GM12878 (cell line): ENCODE measurements at regions not wholly inside any gene's neighbourhood (a gene's known extent, or its start where the extent isn't known, plus 50 kb on each side); places are given as distances from the start of the nearest gene placed in this dataset.

ENCODE experiments used
- ATAC-seq: fragments of 200-7000 bp; cut with Tn5 transposase; 3 replicates; pipeline ENCODE4 v1.9.1; 2020; ENCODE audit warnings: mild to moderate bottlenecking, moderate library complexity
- BruUV-seq: library from RNA; stranded (reverse); fragments of 400-500 nt; replicated peaks from 2 replicates; lab custom pipeline; 2021; lab: Mats Ljungman, UMichigan
- CTCF ChIA-PET: fragments of 300-600 bp; sonication (Branson Sonifier 250); formaldehyde crosslinking; extraction: SDS; loops from one replicate; lab custom pipeline; 2021; ENCODE audit warnings: inconsistent platforms; lab: Yijun Ruan, JAX
- POLR2A ChIA-PET: fragments of 350-600 bp; formaldehyde crosslinking; extraction: SDS; loops from one replicate; lab custom pipeline; 2021; ENCODE audit warnings: inconsistent platforms; lab: Charles Lee
- RAD21 ChIA-PET: fragments of 300-600 bp; sonication (Branson Sonifier 250); formaldehyde crosslinking; loops from one replicate; lab custom pipeline; 2023; ENCODE audit warnings: antibody characterized with exemption; ENCODE audit not compliant: unreplicated experiment; lab: Charles Lee
- SMC1A ChIA-PET: fragments of 300-600 bp; sonication (Branson Sonifier 250); formaldehyde crosslinking; loops from one replicate; lab custom pipeline; 2023; ENCODE audit not compliant: unreplicated experiment, uncharacterized antibody; lab: Charles Lee
- DNase-seq: peaks from one replicate; pipeline ENCODE4 v3.0.0-alpha.2; 2011; ENCODE audit warnings: low read depth, low spot score
- FAIRE-seq: peaks from 3 replicates; lab custom pipeline; 2011; peaks lifted over from hg19 to GRCh38; lab: Jason Lieb, UNC
- H2AFZ ChIP-seq: 2 replicates; pipeline ENCODE4 v1.6.0; 2011; ENCODE audit warnings: low read depth, low read length, control low read depth; ENCODE audit not compliant: control insufficient read depth
- H3K27ac ChIP-seq: 2 replicates; pipeline ENCODE4 v1.5.1; 2011; ENCODE audit warnings: control low read depth; ENCODE audit not compliant: control insufficient read depth, insufficient read depth
- H3K27me3 ChIP-seq, 2 experiments: replicated peaks in 1 of 2; 2 replicates each; pipeline versions ENCODE4 v1.6.0 to v1.6.1; 2011; ENCODE audit warnings: low read length in 1 of 2; ENCODE audit not compliant: control insufficient read depth in 2 of 2, insufficient read depth in 2 of 2
- H3K36me3 ChIP-seq, 2 experiments: 2 replicates each; pipeline ENCODE4 v1.5.1; 2011; ENCODE audit warnings: low read length in 1 of 2; ENCODE audit not compliant: control insufficient read depth in 2 of 2, insufficient read depth in 2 of 2
- H3K4me1 ChIP-seq: 2 replicates; pipeline ENCODE4 v1.6.1; 2011; ENCODE audit warnings: mild to moderate bottlenecking, low read length, moderate library complexity, mixed read lengths; ENCODE audit not compliant: control insufficient read depth, insufficient read depth
- H3K4me2 ChIP-seq: 2 replicates; pipeline ENCODE4 v1.6.0; 2011; ENCODE audit warnings: control low read depth; ENCODE audit not compliant: control insufficient read depth, insufficient read depth
- H3K4me3 ChIP-seq: fragments of 200-600 bp; sonication (generic); 2 replicates; pipeline ENCODE4 v1.5.1; 2016
- H3K79me2 ChIP-seq: 2 replicates; pipeline ENCODE4 v1.6.0; 2011; ENCODE audit warnings: low read length; ENCODE audit not compliant: control insufficient read depth, insufficient read depth
- H3K9ac ChIP-seq: 2 replicates; pipeline ENCODE4 v1.8.0; 2011; ENCODE audit warnings: low read length, control low read depth, mixed read lengths; ENCODE audit not compliant: control insufficient read depth, insufficient read depth
- H3K9me3 ChIP-seq: replicated peaks from 3 replicates; pipeline ENCODE4 v1.5.1; 2011; ENCODE audit warnings: mild to moderate bottlenecking, low read length; ENCODE audit not compliant: control insufficient read depth, insufficient read depth
- H4K20me1 ChIP-seq: 2 replicates; pipeline ENCODE4 v1.6.0; 2011; ENCODE audit not compliant: control insufficient read depth, insufficient read depth
- EZH2 ChIP-seq: IDR thresholded peaks from 2 replicates; pipeline ENCODE4 v1.6.1; 2012; ENCODE audit warnings: low read depth, mild to moderate bottlenecking, control low read depth, inconsistent platforms, low read length, borderline replicate concordance; ENCODE audit not compliant: control insufficient read depth
- IKZF2 ChIP-seq, 2 experiments: fragments of 450-650 bp; IDR thresholded peaks; 2 replicates each; pipeline ENCODE4 v1.6.1; 2017; ENCODE audit warnings: mild to moderate bottlenecking in 2 of 2, moderate library complexity in 2 of 2
- MTA2 ChIP-seq: fragments of 450-650 bp; IDR thresholded peaks from 2 replicates; pipeline ENCODE4 v1.6.1; 2016; ENCODE audit warnings: low read depth, mild to moderate bottlenecking, moderate library complexity
- MTA3 ChIP-seq: IDR thresholded peaks from 2 replicates; pipeline ENCODE4 v1.6.1; 2012; ENCODE audit warnings: low read length, inconsistent platforms, borderline replicate concordance
- RBBP5 ChIP-seq: fragments of 200-600 bp; sonication (generic); conservative IDR thresholded peaks from 2 replicates; pipeline ENCODE4 v1.6.1; 2016
- SMC3 ChIP-seq: IDR thresholded peaks from 2 replicates; pipeline ENCODE4 v1.6.1; 2011; ENCODE audit warnings: low read length, improper control_type of control experiment, borderline replicate concordance
- WGBS: methylation state at CpG from one replicate; pipeline ENCODE4 v1.1.6; 2016; ENCODE audit warnings: low lambda C conversion rate; ENCODE audit not compliant: insufficient replicate concordance, insufficient coverage; ENCODE audit errors: missing lambda C conversion rate; 5-methylcytosine and 5-hydroxymethylcytosine counted together
- in situ Hi-C: fragments of 300-500 bp; cut with MboI; formaldehyde crosslinking; loops from 9 replicates; pipeline ENCODE4 v1.14.3; 2018; ENCODE audit warnings: mixed read lengths
- intact Hi-C: fragments of 100-400 bp; cut with micrococcal nuclease; formaldehyde crosslinking; loops from one replicate; pipeline ENCODE4 v1.14.2; 2022; ENCODE audit not compliant: unreplicated experiment
- TF ChIP-seq, protein P1 (sequence below): fragments of 450-650 bp; IDR thresholded peaks from 2 replicates; pipeline ENCODE4 v1.6.1; 2018; ENCODE audit warnings: borderline replicate concordance, mild to moderate bottlenecking; ENCODE audit not compliant: partially characterized antibody
- TF ChIP-seq, protein P2 (sequence below): IDR thresholded peaks from 2 replicates; pipeline ENCODE4 v1.6.1; 2011; ENCODE audit warnings: borderline replicate concordance, low read depth, mild to moderate bottlenecking, moderate library complexity, mixed read lengths, low read length; ENCODE audit not compliant: insufficient read depth; ENCODE audit errors: extremely low read length

DNA sequence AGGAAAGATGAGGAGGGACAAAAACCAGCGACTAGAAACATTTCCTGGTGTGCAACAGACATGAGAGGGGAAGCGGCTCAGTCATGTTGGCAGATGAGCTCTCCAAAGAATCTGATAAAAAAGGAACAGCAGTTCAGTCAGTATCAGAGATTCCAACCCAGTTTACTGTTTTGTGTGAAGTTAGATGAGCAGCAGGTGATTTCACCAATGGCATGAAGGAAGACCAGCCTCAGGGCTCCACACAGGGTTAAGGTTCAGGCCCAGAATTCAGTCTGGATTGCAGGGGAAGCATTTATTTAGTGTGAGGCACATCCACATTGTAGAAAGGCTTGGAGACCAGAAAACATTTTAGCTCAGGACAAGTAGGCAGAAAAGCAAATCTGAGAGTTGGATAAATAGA lies 317.8 kb downstream of the C6orf118 start (continued):
- TF ChIP-seq, protein P1, sequence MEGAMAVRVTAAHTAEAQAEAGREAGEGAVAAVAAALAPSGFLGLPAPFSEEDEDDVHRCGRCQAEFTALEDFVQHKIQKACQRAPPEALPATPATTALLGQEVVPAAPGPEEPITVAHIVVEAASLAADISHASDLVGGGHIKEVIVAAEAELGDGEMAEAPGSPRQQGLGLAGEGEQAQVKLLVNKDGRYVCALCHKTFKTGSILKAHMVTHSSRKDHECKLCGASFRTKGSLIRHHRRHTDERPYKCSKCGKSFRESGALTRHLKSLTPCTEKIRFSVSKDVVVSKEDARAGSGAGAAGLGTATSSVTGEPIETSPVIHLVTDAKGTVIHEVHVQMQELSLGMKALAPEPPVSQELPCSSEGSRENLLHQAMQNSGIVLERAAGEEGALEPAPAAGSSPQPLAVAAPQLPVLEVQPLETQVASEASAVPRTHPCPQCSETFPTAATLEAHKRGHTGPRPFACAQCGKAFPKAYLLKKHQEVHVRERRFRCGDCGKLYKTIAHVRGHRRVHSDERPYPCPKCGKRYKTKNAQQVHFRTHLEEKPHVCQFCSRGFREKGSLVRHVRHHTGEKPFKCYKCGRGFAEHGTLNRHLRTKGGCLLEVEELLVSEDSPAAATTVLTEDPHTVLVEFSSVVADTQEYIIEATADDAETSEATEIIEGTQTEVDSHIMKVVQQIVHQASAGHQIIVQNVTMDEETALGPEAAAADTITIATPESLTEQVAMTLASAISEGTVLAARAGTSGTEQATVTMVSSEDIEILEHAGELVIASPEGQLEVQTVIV = no peak
- TF ChIP-seq EZH2 (no peak), IKZF2 (IDR thresholded peaks at IDR 0.05) (no peak), RBBP5 (no peak)

DNA sequence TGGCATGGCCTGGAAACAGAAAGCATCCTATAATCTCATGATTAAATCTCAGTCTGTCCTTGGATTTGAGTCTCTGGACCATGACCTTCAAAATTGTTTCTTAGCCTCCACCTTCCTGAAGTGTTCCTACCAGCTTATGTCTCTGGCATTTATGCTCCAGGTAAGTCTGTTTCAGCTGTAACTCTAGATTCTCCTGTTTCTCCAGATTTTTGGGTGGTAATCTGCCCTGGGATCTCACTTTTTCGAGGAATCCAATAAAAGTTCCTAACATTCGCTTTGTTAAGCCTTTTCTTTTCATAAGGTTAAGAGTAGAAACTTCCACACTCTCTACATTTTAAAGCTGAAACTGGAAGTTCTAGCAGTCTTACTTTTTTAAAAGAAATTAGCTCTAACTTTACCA lies 318.5 kb downstream of the C6orf118 start:
- H3K27me3 ChIP-seq = no peaks in the 10 kb centered on the region
- RAD21 ChIA-PET = no interaction called here
- POLR2A ChIA-PET = no interaction called here
- no peaks in the 10 kb centered on the region for H3K79me2 ChIP-seq
- no peak overlapping the region for H2AFZ ChIP-seq
- H3K4me3 ChIP-seq = no peak overlapping the region
- no peak for FAIRE-seq
- DNase-seq = no peak
- no peak overlapping the region for H3K27ac ChIP-seq
- TF ChIP-seq SMC3 (no peak), MTA3 (no peak), MTA2 (no peak)
- TF ChIP-seq, protein P2, sequence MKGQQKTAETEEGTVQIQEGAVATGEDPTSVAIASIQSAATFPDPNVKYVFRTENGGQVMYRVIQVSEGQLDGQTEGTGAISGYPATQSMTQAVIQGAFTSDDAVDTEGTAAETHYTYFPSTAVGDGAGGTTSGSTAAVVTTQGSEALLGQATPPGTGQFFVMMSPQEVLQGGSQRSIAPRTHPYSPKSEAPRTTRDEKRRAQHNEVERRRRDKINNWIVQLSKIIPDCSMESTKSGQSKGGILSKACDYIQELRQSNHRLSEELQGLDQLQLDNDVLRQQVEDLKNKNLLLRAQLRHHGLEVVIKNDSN = no peak
- 5% methylated on average over 2 of the region's 2 CpGs for WGBS
- in situ Hi-C loops (no loop called here), intact Hi-C loops (no loop called here)
- no peak for ATAC-seq
- no peak overlapping the region for H3K9ac ChIP-seq
- no peaks in the 10 kb centered on the region for H4K20me1 ChIP-seq
- no peaks in the 10 kb centered on the region for H3K4me1 ChIP-seq
- SMC1A ChIA-PET = no interaction called here
- no peaks in the 10 kb centered on the region for H3K9me3 ChIP-seq
- no peak overlapping the region for H3K4me2 ChIP-seq
- no TSS peak for BruUV-seq
- no peaks in the 10 kb centered on the region for H3K36me3 ChIP-seq
- CTCF ChIA-PET = no interaction called here
